ENCODE measurements at regions not wholly inside any gene's neighbourhood (a gene's known extent, or its start where the extent isn't known, plus 50 kb on each side); places are given as distances from the start of the nearest gene placed in this dataset.
"Not testable (repeated sequence)": the region's sequence is repeated elsewhere in the genome, so short reads cannot be mapped to it uniquely, and the experiment has no call there.

DNA sequence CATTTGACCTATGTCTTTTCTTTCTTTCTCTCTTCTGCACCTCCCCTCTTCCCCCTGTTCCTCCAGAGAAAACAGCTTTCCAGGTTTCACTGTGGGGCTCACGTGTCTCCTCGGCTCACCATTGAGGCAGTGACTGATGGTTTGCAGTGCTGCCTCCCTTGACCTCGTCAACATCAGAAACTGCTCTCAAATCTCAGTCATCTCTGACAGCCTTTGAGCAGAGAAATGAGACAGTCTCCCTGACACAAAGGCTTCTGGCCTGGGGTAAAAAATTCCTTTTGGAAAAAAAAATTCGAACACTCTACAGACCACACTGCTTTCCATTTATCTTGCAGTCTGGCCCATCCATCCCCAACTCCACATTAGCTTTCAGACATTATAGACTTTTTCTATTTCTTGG is 450.0 kb downstream of the TFAP2B start:
- H3K4me3 ChIP-seq (ENCODE audit: low read depth, low read length): no peak overlapping the region

DNA sequence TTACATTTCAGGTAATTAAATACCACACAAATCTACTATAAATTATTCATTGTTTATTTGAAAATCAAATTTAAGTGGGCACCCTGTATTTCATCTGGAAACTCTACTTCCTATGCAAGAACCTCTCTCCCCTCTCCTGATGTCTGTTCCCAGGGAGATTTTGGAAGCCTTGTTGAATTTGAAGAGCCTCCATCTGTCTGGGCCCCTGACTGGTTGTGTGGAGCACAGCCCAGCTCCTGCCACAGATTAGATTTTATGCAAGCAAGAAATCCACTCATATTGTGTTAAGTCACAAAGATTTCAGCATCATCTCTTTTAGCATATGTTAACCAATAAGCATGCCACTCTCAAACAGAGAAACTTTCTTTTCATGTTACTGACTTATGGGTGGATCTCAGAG is 451.2 kb downstream of the TFAP2B start:
- no peak overlapping the region for H3K4me3 ChIP-seq (ENCODE audit: low read depth, low read length)
- no peak for DNase-seq (ENCODE audit: low read depth)

More for the DNA sequence above, 450.0 kb downstream of the TFAP2B start:
- no peak for DNase-seq (ENCODE audit: low read depth)

DNA sequence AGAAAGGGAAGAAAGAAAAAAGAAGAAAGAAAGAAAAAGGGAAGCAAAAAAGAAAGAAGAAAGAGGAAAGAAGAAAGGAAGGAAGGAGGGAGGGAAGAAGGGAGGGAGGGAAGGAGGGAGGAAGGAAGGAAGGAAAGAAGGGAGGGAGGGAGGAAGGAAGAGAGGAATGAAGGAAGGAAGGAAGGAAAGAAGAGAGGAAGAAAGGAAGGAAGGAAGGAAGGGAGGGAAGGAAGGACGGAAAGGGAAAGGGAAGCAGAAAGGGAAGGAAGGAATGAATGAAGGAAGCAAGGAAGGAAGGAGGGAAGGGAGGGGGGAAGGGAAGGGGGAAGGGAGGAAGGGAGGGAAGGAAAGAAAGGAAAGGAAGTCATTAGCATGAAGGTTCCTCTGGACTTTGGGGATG is 452.9 kb downstream of the TFAP2B start:
- H3K4me3 ChIP-seq (ENCODE audit: low read depth, low read length): no peak overlapping the region
- DNase-seq (ENCODE audit: low read depth): no peak

DNA sequence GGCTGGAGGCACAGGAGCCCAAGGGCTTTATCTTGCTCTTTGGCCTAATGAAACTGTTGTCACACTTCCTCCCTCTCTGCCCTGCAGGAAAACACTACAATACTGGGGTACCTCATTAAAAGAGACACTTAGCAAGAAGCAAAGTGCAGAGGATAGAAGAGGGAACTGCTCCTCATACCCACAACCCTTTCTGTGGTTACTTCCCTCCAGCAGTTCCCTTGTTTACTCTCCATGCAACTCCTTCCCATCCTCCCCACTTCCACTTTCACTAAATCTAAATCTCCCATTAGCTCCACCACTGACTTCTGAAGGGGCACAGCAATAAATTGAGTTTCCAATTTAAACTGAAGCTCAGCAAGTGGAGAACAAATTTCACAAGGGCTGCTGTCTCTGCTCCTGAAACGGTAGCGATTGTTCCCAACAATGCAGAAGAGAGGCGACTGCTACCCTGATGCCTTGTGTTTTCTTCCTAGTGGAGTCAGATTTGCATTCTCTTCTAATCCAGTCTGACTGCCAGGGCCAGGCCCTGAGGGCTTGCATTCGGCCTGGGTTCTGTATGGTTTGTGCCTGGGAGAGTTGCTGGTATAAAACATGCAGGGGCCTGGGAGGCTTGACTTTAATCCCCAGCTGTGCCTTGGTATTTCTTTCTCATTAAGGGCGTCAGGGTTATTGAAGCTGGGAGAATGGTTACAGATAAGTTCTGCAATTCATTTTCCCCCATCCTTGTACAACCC is 454.7 kb downstream of the TFAP2B start:
- no peak overlapping the region for H3K4me3 ChIP-seq (ENCODE audit: low read depth, low read length)
- no peak for DNase-seq (ENCODE audit: low read depth)

DNA sequence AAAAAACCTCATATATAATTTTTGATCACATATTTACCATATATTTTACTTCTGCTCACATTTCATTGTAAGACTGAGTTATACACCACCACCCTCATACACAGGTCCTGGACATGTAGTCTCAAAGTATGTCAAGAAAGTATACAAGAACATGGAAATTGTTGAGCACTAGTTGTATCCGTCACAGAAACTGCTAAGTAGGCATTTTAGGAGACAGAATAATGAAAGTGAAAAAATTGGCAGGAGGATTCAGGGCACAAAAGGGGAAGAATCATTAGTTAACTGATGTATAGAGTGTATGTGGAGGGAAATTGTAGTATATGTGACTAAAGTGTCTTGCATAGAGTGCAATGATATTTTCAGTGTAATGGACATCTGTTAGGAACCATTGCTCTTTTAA is 458.8 kb downstream of the TFAP2B start:
- H3K4me3 ChIP-seq (ENCODE audit: low read depth, low read length): no peak overlapping the region
- DNase-seq (ENCODE audit: low read depth): no peak

DNA sequence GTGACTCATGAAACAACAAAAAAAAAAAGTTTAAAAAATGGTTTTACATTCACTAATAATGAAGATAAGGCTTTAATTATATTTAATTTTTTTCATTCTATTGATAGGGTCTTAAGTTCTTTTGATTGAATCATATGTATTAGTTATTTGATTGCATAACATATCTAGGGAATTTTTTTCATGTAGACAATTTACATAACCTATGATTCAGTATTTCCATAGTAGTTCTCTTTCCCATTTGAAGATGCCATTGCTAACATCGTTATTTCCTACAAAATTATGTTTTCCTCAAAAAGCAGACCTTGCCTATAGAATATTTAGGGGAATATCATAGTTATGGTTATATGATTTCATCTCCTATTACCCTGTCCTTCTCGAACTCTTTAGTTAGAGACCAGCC is 463.4 kb downstream of the TFAP2B start:
- no peak for DNase-seq (ENCODE audit: low read depth)
- no peak overlapping the region for H3K4me3 ChIP-seq (ENCODE audit: low read depth, low read length)

DNA sequence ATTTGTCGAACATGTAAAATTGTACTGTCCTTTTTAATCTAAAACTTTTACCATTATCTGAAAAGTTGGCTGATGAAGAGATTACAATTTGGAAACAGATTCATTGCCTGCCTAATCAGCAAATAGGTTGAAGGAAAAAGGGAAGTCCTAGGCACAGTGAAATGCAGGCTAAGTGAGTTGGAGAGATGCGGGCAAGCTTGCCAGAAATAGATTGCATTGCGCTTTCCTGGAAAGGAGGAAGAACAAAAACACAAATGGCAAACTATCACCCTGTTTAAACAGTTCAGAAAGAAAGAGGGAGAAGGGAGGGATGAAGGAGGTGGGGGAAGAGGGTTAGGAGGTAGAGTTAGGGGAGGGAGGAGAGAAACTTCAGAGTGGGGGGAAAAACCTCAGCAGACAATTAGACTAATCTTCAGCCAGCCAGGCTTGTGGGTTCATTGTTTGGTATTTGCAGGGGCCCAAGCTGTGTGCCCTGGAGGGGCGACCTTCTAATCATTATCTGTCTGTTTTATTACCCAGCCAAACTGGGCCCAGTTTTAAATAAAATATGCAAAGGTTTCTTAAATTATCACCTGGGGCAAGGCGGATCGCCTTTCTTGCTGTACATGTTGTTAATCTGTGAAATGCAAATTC is 465.2 kb downstream of the TFAP2B start:
- H3K4me3 ChIP-seq (ENCODE audit: low read depth, low read length): no peak overlapping the region
- DNase-seq (ENCODE audit: low read depth): no peak

DNA sequence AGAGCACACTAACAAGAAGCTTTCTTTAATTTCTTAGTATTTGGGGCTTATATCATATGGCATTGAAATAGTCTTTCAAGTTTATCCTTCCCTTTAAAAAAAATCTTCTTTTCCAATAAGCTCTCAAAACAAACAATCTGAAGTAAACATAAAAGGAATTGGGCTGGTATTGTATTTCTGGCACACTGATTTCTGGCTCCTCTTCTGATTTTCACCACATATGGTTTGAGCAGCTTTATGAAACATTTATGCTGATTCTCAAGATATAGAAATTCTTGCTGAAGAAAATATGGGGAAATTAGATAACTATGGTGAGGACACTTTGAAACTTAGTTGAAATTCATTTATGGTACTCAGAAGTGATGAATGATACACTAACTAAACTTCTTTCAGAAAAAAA is 467.2 kb downstream of the TFAP2B start:
- no peak for DNase-seq (ENCODE audit: low read depth)
- H3K4me3 ChIP-seq (ENCODE audit: low read depth, low read length): no peak overlapping the region

DNA sequence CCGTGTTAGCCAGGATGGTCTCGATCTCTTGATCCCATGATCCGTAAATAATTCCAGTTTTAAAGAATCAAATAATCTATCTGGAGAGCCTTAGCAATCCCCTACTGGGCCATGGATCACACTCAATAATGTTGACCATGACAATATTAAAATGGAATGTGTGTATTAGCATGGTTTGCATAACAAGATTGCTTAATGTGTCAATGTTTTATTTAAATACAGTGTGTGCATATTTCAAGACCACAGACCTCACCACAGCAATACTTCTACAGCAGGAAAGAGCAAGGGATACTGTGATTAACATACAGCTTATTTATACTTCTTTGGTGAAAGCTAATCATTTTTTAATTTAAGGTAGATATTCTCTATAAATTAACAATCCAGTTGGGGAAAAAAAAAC is 470.4 kb downstream of the TFAP2B start:
- DNase-seq (ENCODE audit: low read depth): no peak
- no peak overlapping the region for H3K4me3 ChIP-seq (ENCODE audit: low read depth, low read length)

DNA sequence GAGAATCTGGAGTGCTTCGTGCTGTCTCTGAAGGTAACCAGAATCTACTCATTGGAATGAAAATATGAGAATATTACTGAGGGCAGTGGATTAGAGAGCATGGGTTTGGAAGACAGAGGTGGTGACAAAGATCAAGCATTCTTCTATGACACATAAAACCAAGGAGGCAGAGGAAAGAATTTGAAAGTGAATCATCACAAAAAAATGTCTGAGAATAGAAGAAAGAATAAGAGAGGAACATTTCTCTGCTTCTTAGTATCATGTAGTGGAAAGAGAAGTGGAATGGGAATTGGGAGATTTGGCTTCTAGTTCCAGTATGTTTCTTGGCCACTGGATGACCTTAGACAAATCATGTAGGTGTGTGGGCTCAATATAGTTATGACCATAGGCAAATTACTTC is 474.0 kb downstream of the TFAP2B start:
- H3K4me3 ChIP-seq (ENCODE audit: low read depth, low read length): no peak overlapping the region
- no peak for DNase-seq (ENCODE audit: low read depth)

DNA sequence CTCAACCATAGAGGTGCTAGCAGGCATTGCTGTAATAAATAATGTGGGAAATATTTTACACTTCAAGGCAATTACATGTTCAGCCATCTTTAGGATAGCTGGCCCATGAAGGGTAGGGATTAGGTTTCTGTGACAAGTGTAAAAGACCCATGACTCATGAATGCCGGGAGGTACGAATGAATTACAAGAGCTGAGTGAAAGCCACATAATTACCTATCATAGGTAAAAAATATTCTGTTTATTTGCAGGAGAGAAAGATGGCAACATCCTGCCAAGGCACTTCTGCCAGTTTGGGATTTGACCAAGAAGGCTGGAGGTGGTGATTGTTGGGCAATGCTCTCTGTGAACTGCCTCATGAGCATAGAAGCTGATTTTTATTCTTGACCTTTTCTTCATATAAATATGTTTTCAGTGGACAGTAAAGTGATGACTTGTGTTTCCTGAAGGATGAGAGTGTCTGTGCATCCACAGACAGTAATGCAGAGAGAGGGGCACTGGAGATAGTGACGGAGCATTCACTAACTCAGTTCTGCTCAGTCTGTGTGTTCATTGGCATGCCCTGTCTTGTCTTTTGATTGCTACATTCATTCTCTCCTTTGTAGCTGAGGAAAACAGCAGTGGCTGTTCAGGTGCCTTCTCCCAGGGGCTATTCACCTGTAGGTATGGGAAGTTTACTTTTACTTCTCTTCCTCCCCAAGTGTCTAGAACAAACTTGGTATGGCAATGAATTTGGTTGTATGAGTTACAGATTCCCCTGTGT is 481.1 kb downstream of the TFAP2B start:
- no peak overlapping the region for H3K4me3 ChIP-seq (ENCODE audit: low read depth, low read length)
- no peak for DNase-seq (ENCODE audit: low read depth)

DNA sequence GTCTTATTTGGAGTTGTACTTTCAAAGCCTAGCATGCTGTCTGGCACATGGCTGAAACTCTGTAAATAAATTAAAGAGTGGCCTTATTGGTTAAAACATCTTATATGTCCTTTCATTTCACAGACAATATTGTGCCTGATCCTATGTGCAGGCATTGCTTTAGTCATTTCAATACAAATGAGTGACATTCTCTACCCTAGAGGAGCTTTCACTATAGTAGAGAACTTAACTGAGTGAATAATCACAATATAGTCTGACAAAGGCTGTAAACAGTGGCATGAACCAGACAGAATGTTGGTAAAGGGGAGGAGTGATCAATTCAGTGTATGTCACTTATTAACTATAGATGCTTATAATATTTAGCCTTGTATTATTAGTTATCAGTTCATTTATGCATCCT is 481.8 kb downstream of the TFAP2B start:
- no peak for DNase-seq (ENCODE audit: low read depth)
- no peak overlapping the region for H3K4me3 ChIP-seq (ENCODE audit: low read depth, low read length)

DNA sequence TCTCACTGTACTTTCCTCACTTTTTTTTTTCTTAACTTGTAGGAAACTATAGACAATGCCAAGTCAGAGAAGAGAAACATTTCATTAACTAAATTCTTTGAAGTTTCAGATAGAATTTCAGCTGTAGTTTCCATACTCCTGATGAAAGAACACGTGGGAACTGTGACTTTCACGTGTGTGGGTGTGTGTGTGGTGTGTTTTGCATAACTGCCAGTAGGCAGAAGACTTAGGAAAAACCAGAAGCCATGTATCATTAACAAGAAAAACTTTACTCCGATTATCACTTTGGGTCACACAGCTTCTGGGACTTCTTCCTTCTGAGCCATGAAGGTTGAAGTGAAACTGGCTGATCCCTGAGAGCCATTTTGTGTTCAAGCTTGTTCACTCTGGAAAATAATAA is 483.3 kb downstream of the TFAP2B start:
- H3K4me3 ChIP-seq (ENCODE audit: low read depth, low read length): no peak overlapping the region
- DNase-seq (ENCODE audit: low read depth): no peak

DNA sequence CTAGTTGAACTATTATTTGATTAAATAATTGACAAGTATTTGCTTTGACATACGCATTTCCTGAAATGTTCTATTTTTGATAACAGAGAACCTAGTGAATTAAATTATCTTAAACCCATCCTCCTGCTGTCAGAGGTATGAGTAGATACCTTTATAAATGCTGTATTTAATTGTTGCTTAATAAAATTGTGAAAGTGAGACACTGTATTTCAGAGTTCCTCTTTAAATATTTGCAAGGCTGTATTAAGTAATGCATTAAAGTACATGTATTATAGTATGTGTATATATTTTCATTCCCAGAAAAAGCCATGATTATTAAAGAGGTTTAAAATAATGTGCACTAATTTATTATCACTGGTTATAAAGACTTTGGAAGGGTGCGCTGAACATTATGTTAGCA is 483.8 kb downstream of the TFAP2B start:
- DNase-seq (ENCODE audit: low read depth): no peak
- H3K4me3 ChIP-seq (ENCODE audit: low read depth, low read length): no peak overlapping the region

DNA sequence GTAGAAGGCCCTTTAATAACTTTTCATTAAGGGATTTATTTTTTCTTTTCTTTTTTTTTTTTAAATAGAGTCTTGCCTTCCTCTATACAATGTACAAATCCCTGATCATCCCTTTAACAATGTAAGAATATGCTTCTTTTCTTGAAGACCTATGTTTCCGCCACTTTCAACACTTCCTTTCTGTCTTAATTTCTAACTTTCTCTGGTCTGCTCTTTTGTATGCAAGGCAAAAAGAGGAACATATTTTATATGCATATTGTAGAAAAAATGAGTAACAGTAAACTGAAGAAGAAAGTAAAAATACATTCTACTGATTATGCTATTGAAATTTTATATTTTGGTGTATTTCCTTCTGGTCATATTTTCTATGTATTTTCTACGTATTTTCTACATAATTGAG is 484.7 kb downstream of the TFAP2B start:
- no peak for DNase-seq (ENCODE audit: low read depth)
- H3K4me3 ChIP-seq (ENCODE audit: low read depth, low read length): no peak overlapping the region

DNA sequence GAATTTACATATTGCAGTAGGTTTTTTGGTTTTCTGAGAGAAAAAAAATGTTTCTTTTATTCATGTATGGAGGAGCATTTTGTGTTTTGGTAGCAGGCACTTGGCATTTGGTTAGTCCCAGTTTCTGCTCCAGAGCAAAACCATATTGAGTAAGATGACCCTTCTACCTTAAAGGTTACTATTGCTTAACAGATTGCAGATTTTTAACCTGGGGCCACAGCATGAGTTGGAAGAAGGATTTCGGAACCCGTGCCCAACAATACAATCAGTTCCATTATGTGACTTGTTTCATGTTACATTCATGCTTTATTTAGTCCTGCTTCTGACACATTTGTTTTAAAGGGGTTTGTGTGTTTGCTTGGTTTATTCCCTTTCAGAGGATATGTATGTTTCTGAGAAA is 496.3 kb downstream of the TFAP2B start:
- no peak for DNase-seq (ENCODE audit: low read depth)
- H3K4me3 ChIP-seq (ENCODE audit: low read depth, low read length): no peak overlapping the region

DNA sequence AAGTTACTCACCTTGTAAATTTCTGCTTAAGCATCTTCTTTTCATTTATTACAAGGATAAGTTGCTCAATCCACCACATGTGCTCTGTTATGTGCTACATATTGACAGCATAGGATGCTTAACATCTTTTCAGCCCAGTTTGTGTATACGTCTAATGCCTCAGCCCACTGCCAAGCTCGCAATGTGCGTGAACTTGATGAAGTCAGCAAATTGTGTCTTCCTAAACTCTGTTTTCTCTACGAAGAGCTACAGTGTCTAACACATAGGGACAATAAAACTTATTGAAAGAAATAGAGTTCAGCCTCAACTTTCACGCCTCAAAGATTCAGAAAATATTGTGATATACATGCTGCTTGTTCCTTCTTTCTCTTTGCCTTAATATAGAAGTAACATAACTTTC is 500.0 kb downstream of the TFAP2B start:
- no peak overlapping the region for H3K4me3 ChIP-seq (ENCODE audit: low read depth, low read length)
- DNase-seq (ENCODE audit: low read depth): no peak

DNA sequence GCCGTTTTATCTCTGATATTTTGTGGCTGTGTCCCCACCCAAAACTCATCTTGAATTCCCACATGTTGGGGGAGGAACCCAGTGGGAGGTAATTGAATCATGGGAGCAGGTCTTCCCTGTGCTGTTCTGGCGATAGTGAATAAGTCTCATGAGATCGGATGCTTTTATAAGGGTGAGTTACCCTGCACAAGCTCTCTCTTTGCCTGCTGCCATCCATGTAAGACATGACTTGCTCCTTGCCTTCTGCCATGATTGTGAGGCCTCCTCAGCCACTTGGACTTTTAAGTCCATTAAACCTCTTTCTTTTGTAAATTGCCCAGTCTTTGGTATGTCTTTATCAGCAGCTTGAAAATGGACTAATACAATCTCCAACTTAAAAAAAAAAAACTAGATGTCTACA is 502.8 kb downstream of the TFAP2B start:
- not testable (repeated sequence) for DNase-seq (ENCODE audit: low read depth); H3K4me3 ChIP-seq (ENCODE audit: low read depth, low read length)

DNA sequence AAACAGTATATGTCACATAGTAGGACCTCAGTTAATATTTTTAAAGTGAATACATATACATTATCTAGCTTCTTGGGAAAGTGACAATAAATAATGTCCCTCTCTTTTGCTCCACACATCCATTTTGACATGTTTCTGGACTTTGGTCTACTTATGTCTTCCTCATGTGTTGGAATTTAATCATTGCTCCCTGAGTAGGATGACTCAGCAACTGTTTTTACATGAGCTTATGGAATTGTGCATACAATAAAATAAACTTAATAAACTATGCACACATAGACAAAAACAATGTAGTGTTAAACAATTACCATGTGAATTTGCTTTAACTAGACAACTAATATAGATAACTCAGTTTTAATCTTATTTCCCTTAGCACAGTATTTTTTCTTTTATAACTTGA is 503.8 kb downstream of the TFAP2B start:
- DNase-seq (ENCODE audit: low read depth): no peak
- H3K4me3 ChIP-seq (ENCODE audit: low read depth, low read length): no peak overlapping the region

DNA sequence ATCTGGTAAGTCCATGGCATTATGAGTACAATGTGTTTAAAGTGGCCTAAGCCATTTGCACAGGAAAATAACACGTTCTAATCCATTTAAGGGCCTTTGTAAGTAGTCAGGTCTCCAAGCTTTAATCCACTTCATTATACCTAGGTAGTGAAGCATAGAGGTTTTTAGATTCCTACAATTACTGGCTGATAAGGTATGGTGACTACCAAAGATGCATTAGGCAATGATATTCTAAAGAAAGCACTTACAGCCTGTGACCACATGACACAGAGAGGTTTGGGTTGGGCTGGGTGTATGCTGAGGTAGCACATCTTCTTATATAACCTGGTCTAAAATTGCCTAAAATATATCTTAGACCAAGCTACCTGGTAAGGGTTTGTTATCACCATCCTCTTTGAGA is 504.4 kb downstream of the TFAP2B start:
- no peak for DNase-seq (ENCODE audit: low read depth)
- no peak overlapping the region for H3K4me3 ChIP-seq (ENCODE audit: low read depth, low read length)

DNA sequence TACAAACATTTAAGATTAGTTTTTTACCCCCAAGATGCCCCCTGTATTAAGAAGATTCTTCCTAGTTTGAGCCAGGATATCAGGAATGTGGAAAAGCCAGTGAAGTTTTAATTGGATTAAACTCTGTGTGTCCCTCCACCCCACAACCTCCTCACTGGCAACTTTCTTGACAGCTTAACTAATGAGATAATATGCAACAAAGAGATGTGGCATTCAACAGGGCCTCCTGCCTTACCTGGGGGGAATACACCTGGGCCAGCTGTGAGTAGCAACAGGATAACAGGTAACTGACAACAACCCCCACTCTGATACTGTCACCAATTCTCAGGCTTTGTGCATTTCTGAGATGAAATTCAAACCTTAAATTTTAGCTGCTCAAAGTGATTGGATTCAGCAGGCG is 512.3 kb downstream of the TFAP2B start:
- H3K4me3 ChIP-seq (ENCODE audit: low read depth, low read length): no peak overlapping the region
- no peak for DNase-seq (ENCODE audit: low read depth)

Data from skeletal muscle cell (primary cell).